Neural cell (in vitro differentiated cells): ENCODE measurements at regions not wholly inside any gene's neighbourhood (a gene's known extent, or its start where the extent isn't known, plus 50 kb on each side); places are given as distances from the start of the nearest gene placed in this dataset.

ENCODE experiments used
- H2AFZ ChIP-seq: fragments of 200-600, 300-800 bp; sonication (generic), shearing (Covaris generic); 2 replicates; pipeline ENCODE4 v1.6.0; 2014; ENCODE audit warnings: low read depth, mild to moderate bottlenecking, antibody characterized with exemption, low read length, moderate library complexity
- H3F3A ChIP-seq: fragments of 200-600 bp; shearing (Covaris generic); 2 replicates; pipeline ENCODE4 v1.6.1; 2016; ENCODE audit warnings: mild to moderate bottlenecking, moderate library complexity, mixed read lengths, antibody characterized with exemption, low read length; ENCODE audit not compliant: insufficient read depth, poor library complexity, severe bottlenecking
- H3K27ac ChIP-seq: fragments of 200-600, 300-800 bp; sonication (generic), shearing (Covaris generic); 2 replicates; pipeline ENCODE4 v1.5.1; 2014; ENCODE audit warnings: mild to moderate bottlenecking, low read length, moderate library complexity
- H3K27me3 ChIP-seq: fragments of 300-800, 200-600 bp; sonication (generic), shearing (Covaris generic); 2 replicates; pipeline ENCODE4 v1.6.0; 2014; ENCODE audit warnings: mild to moderate bottlenecking, low read depth, low read length, moderate library complexity; ENCODE audit not compliant: insufficient read depth
- H3K36me3 ChIP-seq: fragments of 300-800, 200-600 bp; sonication (generic), shearing (Covaris generic); 2 replicates; pipeline ENCODE4 v1.5.1; 2014; ENCODE audit warnings: mild to moderate bottlenecking, antibody characterized with exemption, low read length, moderate library complexity; ENCODE audit not compliant: insufficient read depth
- H3K4me2 ChIP-seq: fragments of 300-800, 200-600 bp; sonication (generic), shearing (Covaris generic); 2 replicates; pipeline ENCODE4 v1.6.0; 2014; ENCODE audit warnings: mild to moderate bottlenecking, low read length
- H3K4me3 ChIP-seq: fragments of 300-800, 200-600 bp; sonication (generic), shearing (Covaris generic); 2 replicates; pipeline ENCODE4 v1.5.1; 2014; ENCODE audit warnings: mild to moderate bottlenecking, low read length, moderate library complexity
- H3K79me2 ChIP-seq: fragments of 200-600 bp; shearing (Covaris generic); replicated peaks from 2 replicates; pipeline ENCODE4 v1.6.0; 2014; ENCODE audit warnings: mild to moderate bottlenecking, low read length, moderate library complexity; ENCODE audit not compliant: insufficient read depth
- H3K9ac ChIP-seq: fragments of 300-800, 200-600 bp; sonication (generic), shearing (Covaris generic); 2 replicates; pipeline ENCODE4 v1.6.1; 2016; ENCODE audit warnings: mild to moderate bottlenecking, low read length, mixed read lengths
- H3K9me2 ChIP-seq: fragments of 200-600 bp; shearing (Covaris generic); 2 replicates; pipeline ENCODE4 v1.6.1; 2016; ENCODE audit warnings: mild to moderate bottlenecking, low read length, mixed read lengths; ENCODE audit not compliant: insufficient read depth
- H3K9me3 ChIP-seq: fragments of 200-600, 300-800 bp; sonication (generic), shearing (Covaris generic); 2 replicates; pipeline ENCODE4 v1.6.1; 2016; ENCODE audit warnings: mild to moderate bottlenecking, mixed run types, low read length, moderate library complexity, mixed read lengths
- H4K20me1 ChIP-seq: fragments of 200-600 bp; shearing (Covaris generic); 2 replicates; pipeline ENCODE4 v1.6.1; 2016; ENCODE audit warnings: mild to moderate bottlenecking, mixed run types; ENCODE audit not compliant: insufficient read depth
- CTCF ChIP-seq: fragments of 450-650 bp; IDR thresholded peaks from 2 replicates; pipeline ENCODE4 v1.5.1; 2014; ENCODE audit warnings: antibody characterized with exemption, mild to moderate bottlenecking, moderate library complexity; ENCODE audit not compliant: poor library complexity, severe bottlenecking
- EP300 ChIP-seq: fragments of 450-650 bp; conservative IDR thresholded peaks from 2 replicates; pipeline ENCODE4 v1.6.1; 2014; ENCODE audit warnings: antibody characterized with exemption, mild to moderate bottlenecking, moderate library complexity; ENCODE audit not compliant: poor library complexity, severe bottlenecking
- EZH2 ChIP-seq: fragments of 200-600, 300-800 bp; shearing (Covaris generic), sonication (generic); IDR thresholded peaks from 2 replicates; pipeline ENCODE4 v1.6.1; 2014; ENCODE audit warnings: antibody characterized with exemption, low read length, borderline replicate concordance, mild to moderate bottlenecking; ENCODE audit not compliant: insufficient read depth, poor library complexity, severe bottlenecking
- MXI1 ChIP-seq: fragments of 450-650 bp; conservative IDR thresholded peaks from 2 replicates; pipeline ENCODE4 v1.6.1; 2014; ENCODE audit warnings: antibody characterized with exemption, mild to moderate bottlenecking; ENCODE audit not compliant: poor library complexity, severe bottlenecking
- POLR2AphosphoS5 ChIP-seq: IDR thresholded peaks from 2 replicates; pipeline ENCODE4 v1.6.1; 2012
- RAD21 ChIP-seq: fragments of 450-650 bp; conservative IDR thresholded peaks from 2 replicates; pipeline ENCODE4 v1.6.1; 2014; ENCODE audit warnings: antibody characterized with exemption, mild to moderate bottlenecking, moderate library complexity
- REST ChIP-seq: IDR thresholded peaks from 2 replicates; pipeline ENCODE4 v1.6.1; 2012; ENCODE audit warnings: borderline replicate concordance
- SMC3 ChIP-seq: fragments of 450-650 bp; conservative IDR thresholded peaks from 2 replicates; pipeline ENCODE4 v1.6.1; 2014; ENCODE audit warnings: antibody characterized with exemption, mild to moderate bottlenecking, moderate library complexity; ENCODE audit not compliant: poor library complexity
- TAF1 ChIP-seq: IDR thresholded peaks from 2 replicates; pipeline ENCODE4 v1.6.1; 2012; ENCODE audit warnings: low read depth

- Histone ChIP-seq H3K9me3 (no peaks in the 10 kb centered on the region), H3K27me3 (no peaks in the 10 kb centered on the region), H3K27ac (no peak overlapping the region), H3K4me3 (no peak overlapping the region), H3F3A (no peaks in the 10 kb centered on the region), H3K79me2 (no peaks in the 10 kb centered on the region), H2AFZ (no peak overlapping the region), H3K4me2 (no peak overlapping the region), H3K9me2 (no peaks in the 10 kb centered on the region), H3K36me3 (no peaks in the 10 kb centered on the region), H4K20me1 (no peaks in the 10 kb centered on the region), H3K9ac (no peak overlapping the region)
- TF ChIP-seq RAD21: no peak
- no peak for TF ChIP-seq POLR2AphosphoS5
- TF ChIP-seq EZH2: no peak
- TF ChIP-seq MXI1: no peak
- no peak for TF ChIP-seq CTCF
- TF ChIP-seq TAF1: no peak
- TF ChIP-seq SMC3: no peak
- TF ChIP-seq EP300: no peak
- no peak for TF ChIP-seq REST
Observed at GRCh38 chr2:13009027-13009642, 292.4 kb downstream of the TRIB2 start.

GRCh38 chr2:13010283-13010682 is 293.5 kb downstream of the TRIB2 start:
- H3K9me2 ChIP-seq: no peaks in the 10 kb centered on the region
- no peaks in the 10 kb centered on the region for H3K36me3 ChIP-seq
- H3K79me2 ChIP-seq: no peaks in the 10 kb centered on the region
- no peaks in the 10 kb centered on the region for H3F3A ChIP-seq
- TF ChIP-seq MXI1: no peak
- TF ChIP-seq CTCF: no peak
- no peak for TF ChIP-seq SMC3
- no peak for TF ChIP-seq EZH2
- no peak for TF ChIP-seq RAD21
- TF ChIP-seq REST: no peak
- TF ChIP-seq TAF1: no peak
- TF ChIP-seq POLR2AphosphoS5: no peak
- no peak for TF ChIP-seq EP300
- no peaks in the 10 kb centered on the region for H3K27me3 ChIP-seq
- H3K9me3 ChIP-seq: no peaks in the 10 kb centered on the region
- no peak overlapping the region for H3K27ac ChIP-seq
- no peak overlapping the region for H3K4me3 ChIP-seq
- no peaks in the 10 kb centered on the region for H4K20me1 ChIP-seq
- H2AFZ ChIP-seq: no peak overlapping the region
- H3K4me2 ChIP-seq: no peak overlapping the region
- no peak overlapping the region for H3K9ac ChIP-seq
